ENCODE measurements at regions not wholly inside any gene's neighbourhood (a gene's known extent, or its start where the extent isn't known, plus 50 kb on each side); places are given as distances from the start of the nearest gene placed in this dataset.

DNA sequence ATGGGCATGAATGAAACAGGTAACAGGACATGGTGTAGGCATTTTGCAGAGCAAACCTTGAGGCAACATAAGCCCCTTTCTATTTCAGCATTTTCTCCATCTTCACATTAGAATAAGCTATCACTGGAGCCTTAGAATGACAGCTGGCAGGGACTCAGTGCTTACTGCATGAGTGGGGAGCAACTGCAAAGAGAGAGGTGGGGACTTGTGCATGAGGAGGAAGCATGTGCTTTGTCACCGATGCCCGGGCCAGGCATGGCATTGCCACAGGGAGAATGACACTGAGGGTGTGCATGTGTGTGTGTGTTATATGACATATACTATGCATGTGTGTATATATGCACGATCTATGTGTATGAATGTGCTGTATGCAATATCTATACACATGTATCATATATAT is 258.2 kb upstream of the RAB6C start:
- Histone ChIP-seq H3K9me3 (replicated peaks; ENCODE audit: control insufficient read depth, insufficient read depth, low read depth, low read length) (no peaks in the 10 kb centered on the region), H3K9me1 (ENCODE audit: control insufficient read depth, insufficient read depth, low read length) (peaks cover 3% of the 10 kb centered on the region), H3K36me3 (ENCODE audit: control insufficient read depth, insufficient read depth, low read length) (no peaks in the 10 kb centered on the region), H3K27me3 (ENCODE audit: control insufficient read depth in 2 of 2, insufficient read depth in 2 of 2, low read length in 2 of 2) (peaks cover 3 to 25% of the 10 kb centered on the region in 2 experiments; a peak in 4 of 5 replicates), H3K4me3 (no peak overlapping the region), H2AFZ (ENCODE audit: low read depth, low read length) (no peak overlapping the region), H3K27ac (ENCODE audit: extremely low read depth, low read depth, low read length) (no peak overlapping the region), H3K9ac (ENCODE audit: insufficient read depth in 1 of 2, low read depth in 2 of 2, low read length in 2 of 2) (no peak overlapping the region), H3K79me2 (ENCODE audit: control insufficient read depth, insufficient read depth, low read length) (no peaks in the 10 kb centered on the region), H4K20me1 (replicated peaks; ENCODE audit: control insufficient read depth, insufficient read depth, low read length) (no peaks in the 10 kb centered on the region), H3K4me1 (replicated peaks in 1 of 2; ENCODE audit: control insufficient read depth in 2 of 2, insufficient read depth in 2 of 2, low read length in 2 of 2) (peaks cover 0 to 4% of the 10 kb centered on the region in 2 experiments; a peak in 1 of 5 replicates), H3K4me2 (ENCODE audit: insufficient read depth, low read length) (no peak overlapping the region)
- ChIA-PET POLR2A (no interaction called here), CTCF (ENCODE audit: low intra/inter-chr PET ratio) (no interaction called here)
- ATAC-seq (no peak), FAIRE-seq (no peak), DNase-seq (ENCODE audit: extremely low read depth in 1 of 4, low spot score in 3 of 4) (no peak)
- intact Hi-C loops (cut with micrococcal nuclease) (no loop called here), in situ Hi-C loops (cut with MboI) (no loop called here)
- 2% methylated on average over 3 of the region's 3 CpGs for WGBS (ENCODE audit: insufficient coverage, low coverage, missing lambda C conversion rate)
- BruUV-seq (replicated peaks): no TSS peak
- TF ChIP-seq ZNF217 (CRISPR knock-in tag; IDR thresholded peaks at IDR 0.05) (no peak), ARID1B (IDR thresholded peaks at IDR 0.05) (no peak), MTA3 (IDR thresholded peaks at IDR 0.05; ENCODE audit: borderline replicate concordance) (no peak), CBX1 (IDR thresholded peaks at IDR 0.05; ENCODE audit: low read depth) (no peak), KLF1 (tag; IDR thresholded peaks at IDR 0.05) (no peak), SPI1 (IDR thresholded peaks at IDR 0.05; ENCODE audit: borderline replicate concordance, low read depth, low read length) (no peak), ZBTB7A (IDR thresholded peaks at IDR 0.05; ENCODE audit: borderline replicate concordance, control insufficient read depth, low read depth, low read length) (no peak), ZKSCAN1 (IDR thresholded peaks at IDR 0.05; ENCODE audit: low read depth, low read length) (no peak), GATA2 (CRISPR knock-in tag; IDR thresholded peaks at IDR 0.05) (no peak), TGIF2 (CRISPR knock-in tag; IDR thresholded peaks at IDR 0.05) (no peak), SIN3B (IDR thresholded peaks at IDR 0.05; ENCODE audit: low read depth) (no peak), BACH1 (tag; IDR thresholded peaks at IDR 0.05) (no peak), KAT8 (IDR thresholded peaks at IDR 0.05; ENCODE audit: low read depth) (no peak)
- TF ChIP-seq, protein P1, sequence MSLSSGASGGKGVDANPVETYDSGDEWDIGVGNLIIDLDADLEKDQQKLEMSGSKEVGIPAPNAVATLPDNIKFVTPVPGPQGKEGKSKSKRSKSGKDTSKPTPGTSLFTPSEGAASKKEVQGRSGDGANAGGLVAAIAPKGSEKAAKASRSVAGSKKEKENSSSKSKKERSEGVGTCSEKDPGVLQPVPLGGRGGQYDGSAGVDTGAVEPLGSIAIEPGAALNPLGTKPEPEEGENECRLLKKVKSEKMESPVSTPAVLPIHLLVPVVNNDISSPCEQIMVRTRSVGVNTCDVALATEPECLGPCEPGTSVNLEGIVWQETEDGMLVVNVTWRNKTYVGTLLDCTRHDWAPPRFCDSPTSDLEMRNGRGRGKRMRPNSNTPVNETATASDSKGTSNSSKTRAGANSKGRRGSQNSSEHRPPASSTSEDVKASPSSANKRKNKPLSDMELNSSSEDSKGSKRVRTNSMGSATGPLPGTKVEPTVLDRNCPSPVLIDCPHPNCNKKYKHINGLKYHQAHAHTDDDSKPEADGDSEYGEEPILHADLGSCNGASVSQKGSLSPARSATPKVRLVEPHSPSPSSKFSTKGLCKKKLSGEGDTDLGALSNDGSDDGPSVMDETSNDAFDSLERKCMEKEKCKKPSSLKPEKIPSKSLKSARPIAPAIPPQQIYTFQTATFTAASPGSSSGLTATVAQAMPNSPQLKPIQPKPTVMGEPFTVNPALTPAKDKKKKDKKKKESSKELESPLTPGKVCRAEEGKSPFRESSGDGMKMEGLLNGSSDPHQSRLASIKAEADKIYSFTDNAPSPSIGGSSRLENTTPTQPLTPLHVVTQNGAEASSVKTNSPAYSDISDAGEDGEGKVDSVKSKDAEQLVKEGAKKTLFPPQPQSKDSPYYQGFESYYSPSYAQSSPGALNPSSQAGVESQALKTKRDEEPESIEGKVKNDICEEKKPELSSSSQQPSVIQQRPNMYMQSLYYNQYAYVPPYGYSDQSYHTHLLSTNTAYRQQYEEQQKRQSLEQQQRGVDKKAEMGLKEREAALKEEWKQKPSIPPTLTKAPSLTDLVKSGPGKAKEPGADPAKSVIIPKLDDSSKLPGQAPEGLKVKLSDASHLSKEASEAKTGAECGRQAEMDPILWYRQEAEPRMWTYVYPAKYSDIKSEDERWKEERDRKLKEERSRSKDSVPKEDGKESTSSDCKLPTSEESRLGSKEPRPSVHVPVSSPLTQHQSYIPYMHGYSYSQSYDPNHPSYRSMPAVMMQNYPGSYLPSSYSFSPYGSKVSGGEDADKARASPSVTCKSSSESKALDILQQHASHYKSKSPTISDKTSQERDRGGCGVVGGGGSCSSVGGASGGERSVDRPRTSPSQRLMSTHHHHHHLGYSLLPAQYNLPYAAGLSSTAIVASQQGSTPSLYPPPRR (CRISPR knock-in tag; IDR thresholded peaks at IDR 0.05; ENCODE audit: borderline replicate concordance): no peak
- TF ChIP-seq, protein P2, sequence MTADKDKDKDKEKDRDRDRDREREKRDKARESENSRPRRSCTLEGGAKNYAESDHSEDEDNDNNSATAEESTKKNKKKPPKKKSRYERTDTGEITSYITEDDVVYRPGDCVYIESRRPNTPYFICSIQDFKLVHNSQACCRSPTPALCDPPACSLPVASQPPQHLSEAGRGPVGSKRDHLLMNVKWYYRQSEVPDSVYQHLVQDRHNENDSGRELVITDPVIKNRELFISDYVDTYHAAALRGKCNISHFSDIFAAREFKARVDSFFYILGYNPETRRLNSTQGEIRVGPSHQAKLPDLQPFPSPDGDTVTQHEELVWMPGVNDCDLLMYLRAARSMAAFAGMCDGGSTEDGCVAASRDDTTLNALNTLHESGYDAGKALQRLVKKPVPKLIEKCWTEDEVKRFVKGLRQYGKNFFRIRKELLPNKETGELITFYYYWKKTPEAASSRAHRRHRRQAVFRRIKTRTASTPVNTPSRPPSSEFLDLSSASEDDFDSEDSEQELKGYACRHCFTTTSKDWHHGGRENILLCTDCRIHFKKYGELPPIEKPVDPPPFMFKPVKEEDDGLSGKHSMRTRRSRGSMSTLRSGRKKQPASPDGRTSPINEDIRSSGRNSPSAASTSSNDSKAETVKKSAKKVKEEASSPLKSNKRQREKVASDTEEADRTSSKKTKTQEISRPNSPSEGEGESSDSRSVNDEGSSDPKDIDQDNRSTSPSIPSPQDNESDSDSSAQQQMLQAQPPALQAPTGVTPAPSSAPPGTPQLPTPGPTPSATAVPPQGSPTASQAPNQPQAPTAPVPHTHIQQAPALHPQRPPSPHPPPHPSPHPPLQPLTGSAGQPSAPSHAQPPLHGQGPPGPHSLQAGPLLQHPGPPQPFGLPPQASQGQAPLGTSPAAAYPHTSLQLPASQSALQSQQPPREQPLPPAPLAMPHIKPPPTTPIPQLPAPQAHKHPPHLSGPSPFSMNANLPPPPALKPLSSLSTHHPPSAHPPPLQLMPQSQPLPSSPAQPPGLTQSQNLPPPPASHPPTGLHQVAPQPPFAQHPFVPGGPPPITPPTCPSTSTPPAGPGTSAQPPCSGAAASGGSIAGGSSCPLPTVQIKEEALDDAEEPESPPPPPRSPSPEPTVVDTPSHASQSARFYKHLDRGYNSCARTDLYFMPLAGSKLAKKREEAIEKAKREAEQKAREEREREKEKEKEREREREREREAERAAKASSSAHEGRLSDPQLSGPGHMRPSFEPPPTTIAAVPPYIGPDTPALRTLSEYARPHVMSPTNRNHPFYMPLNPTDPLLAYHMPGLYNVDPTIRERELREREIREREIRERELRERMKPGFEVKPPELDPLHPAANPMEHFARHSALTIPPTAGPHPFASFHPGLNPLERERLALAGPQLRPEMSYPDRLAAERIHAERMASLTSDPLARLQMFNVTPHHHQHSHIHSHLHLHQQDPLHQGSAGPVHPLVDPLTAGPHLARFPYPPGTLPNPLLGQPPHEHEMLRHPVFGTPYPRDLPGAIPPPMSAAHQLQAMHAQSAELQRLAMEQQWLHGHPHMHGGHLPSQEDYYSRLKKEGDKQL (CRISPR knock-in tag; IDR thresholded peaks at IDR 0.05; ENCODE audit: borderline replicate concordance): no peak
